NT2/D1 (cell line): ENCODE measurements at regions not wholly inside any gene's neighbourhood (a gene's known extent, or its start where the extent isn't known, plus 50 kb on each side); places are given as distances from the start of the nearest gene placed in this dataset.

Source experiments
- DNase-seq: peaks from one replicate; pipeline ENCODE4 v3.0.0-alpha.2; 2011; ENCODE audit warnings: low read depth, low spot score
- H3K27me3 ChIP-seq: 2 replicates; pipeline ENCODE4 v1.6.0; 2011; ENCODE audit warnings: mild to moderate bottlenecking; ENCODE audit not compliant: insufficient read length, insufficient read depth
- H3K36me3 ChIP-seq: 2 replicates; pipeline ENCODE4 v1.6.1; 2011; ENCODE audit warnings: mild to moderate bottlenecking, low read length, mixed read lengths; ENCODE audit not compliant: insufficient read depth, insufficient read length
- H3K4me1 ChIP-seq: 2 replicates; pipeline ENCODE4 v1.5.1; 2011; ENCODE audit not compliant: insufficient read depth, insufficient read length
- H3K4me3 ChIP-seq: 2 replicates; pipeline ENCODE4 v1.5.1; 2011; ENCODE audit warnings: low read depth; ENCODE audit not compliant: insufficient read length
- H3K9ac ChIP-seq: 2 replicates; pipeline ENCODE4 v1.6.0; 2011; ENCODE audit warnings: low read depth; ENCODE audit not compliant: insufficient read length
- H3K9me3 ChIP-seq: 2 replicates; pipeline ENCODE4 v1.5.1; 2011; ENCODE audit warnings: mild to moderate bottlenecking, low read length; ENCODE audit not compliant: insufficient read depth
- SUZ12 ChIP-seq: IDR thresholded peaks from 2 replicates; pipeline ENCODE4 v1.6.1; 2011; ENCODE audit not compliant: insufficient read length, insufficient read depth; ENCODE audit errors: extremely low read depth
- YY1 ChIP-seq: IDR thresholded peaks from 2 replicates; pipeline ENCODE4 v1.6.1; 2011; ENCODE audit not compliant: insufficient read length, insufficient read depth
- ZNF274 ChIP-seq: IDR thresholded peaks from 2 replicates; pipeline ENCODE4 v1.6.1; 2011; ENCODE audit warnings: mild to moderate bottlenecking, low read depth, low read length

- TF ChIP-seq ZNF274: no peak
- H3K4me1 ChIP-seq: no peaks in the 10 kb centered on the region
- H3K27me3 ChIP-seq: no peaks in the 10 kb centered on the region
- no peaks in the 10 kb centered on the region for H3K9me3 ChIP-seq
- no peak for DNase-seq
- no peak overlapping the region for H3K9ac ChIP-seq
- no peaks in the 10 kb centered on the region for H3K36me3 ChIP-seq
- H3K4me3 ChIP-seq: no peak overlapping the region
Observed at GRCh38 chr7:33769930-33770329, 135.4 kb upstream of the BMPER start.

DNA sequence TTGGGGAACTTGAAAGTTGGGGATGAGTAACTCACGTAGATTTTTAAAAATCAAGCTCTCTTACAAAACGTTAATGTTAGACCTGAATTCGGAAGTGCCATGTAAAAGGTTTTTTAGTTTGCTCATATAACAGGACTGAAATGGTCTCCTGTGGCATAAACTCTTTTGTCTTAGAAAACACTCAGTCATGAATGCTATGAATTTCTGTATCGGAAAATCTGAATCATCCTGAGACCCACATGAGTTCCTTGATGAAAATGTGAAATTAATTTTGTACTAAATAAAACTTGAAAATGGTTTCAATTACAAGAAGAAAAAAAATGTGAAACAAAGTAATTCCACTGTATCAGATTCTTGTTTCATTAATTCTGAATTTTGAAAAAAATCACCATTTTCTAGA is 134.8 kb upstream of the BMPER start:
- Histone ChIP-seq H3K4me3 (no peak overlapping the region), H3K9me3 (no peaks in the 10 kb centered on the region), H3K36me3 (no peaks in the 10 kb centered on the region), H3K4me1 (no peaks in the 10 kb centered on the region), H3K9ac (no peak overlapping the region), H3K27me3 (no peaks in the 10 kb centered on the region)
- no peak for DNase-seq
- TF ChIP-seq ZNF274 (no peak), YY1 (no peak), SUZ12 (no peak)

- Histone ChIP-seq H3K9me3 (no peaks in the 10 kb centered on the region), H3K27me3 (no peaks in the 10 kb centered on the region), H3K36me3 (no peaks in the 10 kb centered on the region), H3K4me1 (no peaks in the 10 kb centered on the region), H3K4me3 (no peak overlapping the region), H3K9ac (no peak overlapping the region)
- no peak for TF ChIP-seq SUZ12
- TF ChIP-seq ZNF274: no peak
- no peak for TF ChIP-seq YY1
- no peak for DNase-seq
Observed at GRCh38 chr7:33771422-33771821, 133.9 kb upstream of the BMPER start.

DNA sequence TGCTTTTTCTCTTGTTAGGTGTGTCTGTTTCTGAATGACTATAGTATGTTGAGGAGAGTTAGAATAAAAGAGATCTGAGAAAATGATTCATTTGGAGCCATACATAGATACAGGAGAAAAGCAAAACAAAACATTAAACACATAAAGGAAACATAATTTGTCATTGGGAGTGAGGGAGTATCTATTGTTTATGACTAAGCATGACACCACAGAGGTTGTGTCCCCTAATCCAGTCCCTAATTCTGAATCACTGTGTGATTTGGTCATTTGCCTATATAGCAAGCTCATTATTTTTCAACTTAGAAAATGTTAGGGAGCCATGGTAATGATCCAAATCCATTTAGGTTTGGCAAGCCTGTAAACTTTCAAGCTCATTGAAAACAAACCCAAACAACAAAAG is 132.3 kb upstream of the BMPER start:
- Histone ChIP-seq H3K9me3 (no peaks in the 10 kb centered on the region), H3K4me1 (no peaks in the 10 kb centered on the region), H3K36me3 (no peaks in the 10 kb centered on the region), H3K27me3 (no peaks in the 10 kb centered on the region), H3K4me3 (no peak overlapping the region), H3K9ac (no peak overlapping the region)
- no peak for DNase-seq
- TF ChIP-seq ZNF274 (no peak), SUZ12 (no peak), YY1 (no peak)

GRCh38 chr7:33774762-33775523 is 130.4 kb upstream of the BMPER start:
- Histone ChIP-seq H3K4me3 (no peak overlapping the region), H3K9ac (no peak overlapping the region), H3K36me3 (no peaks in the 10 kb centered on the region), H3K27me3 (no peaks in the 10 kb centered on the region), H3K4me1 (no peaks in the 10 kb centered on the region), H3K9me3 (no peaks in the 10 kb centered on the region)
- DNase-seq: no peak
- TF ChIP-seq ZNF274 (no peak), SUZ12 (no peak), YY1 (no peak)

GRCh38 chr7:33775790-33776189 is 129.5 kb upstream of the BMPER start:
- no peak overlapping the region for H3K9ac ChIP-seq
- no peaks in the 10 kb centered on the region for H3K9me3 ChIP-seq
- H3K27me3 ChIP-seq: no peaks in the 10 kb centered on the region
- no peaks in the 10 kb centered on the region for H3K4me1 ChIP-seq
- TF ChIP-seq SUZ12 (no peak), YY1 (no peak), ZNF274 (no peak)
- no peaks in the 10 kb centered on the region for H3K36me3 ChIP-seq
- no peak for DNase-seq
- no peak overlapping the region for H3K4me3 ChIP-seq

- Histone ChIP-seq H3K27me3 (no peaks in the 10 kb centered on the region), H3K4me1 (no peaks in the 10 kb centered on the region), H3K4me3 (no peak overlapping the region), H3K9ac (no peak overlapping the region), H3K9me3 (no peaks in the 10 kb centered on the region), H3K36me3 (no peaks in the 10 kb centered on the region)
- DNase-seq: no peak
- TF ChIP-seq YY1: no peak
- TF ChIP-seq ZNF274: no peak
- TF ChIP-seq SUZ12: no peak
Observed at GRCh38 chr7:33776788-33777187, 128.6 kb upstream of the BMPER start.

GRCh38 chr7:33778195-33778594 is 127.1 kb upstream of the BMPER start:
- peaks cover 9% of the 10 kb centered on the region; the same call in 1 of the 2 replicates for H3K9me3 ChIP-seq
- no peak for DNase-seq
- no peak overlapping the region for H3K9ac ChIP-seq
- no peaks in the 10 kb centered on the region for H3K36me3 ChIP-seq
- H3K27me3 ChIP-seq: no peaks in the 10 kb centered on the region
- no peak overlapping the region for H3K4me3 ChIP-seq
- no peaks in the 10 kb centered on the region for H3K4me1 ChIP-seq
- TF ChIP-seq ZNF274 (no peak), YY1 (no peak), SUZ12 (no peak)
